ENCODE measurements at regions not wholly inside any gene's neighbourhood (a gene's known extent, or its start where the extent isn't known, plus 50 kb on each side); places are given as distances from the start of the nearest gene placed in this dataset.

DNA sequence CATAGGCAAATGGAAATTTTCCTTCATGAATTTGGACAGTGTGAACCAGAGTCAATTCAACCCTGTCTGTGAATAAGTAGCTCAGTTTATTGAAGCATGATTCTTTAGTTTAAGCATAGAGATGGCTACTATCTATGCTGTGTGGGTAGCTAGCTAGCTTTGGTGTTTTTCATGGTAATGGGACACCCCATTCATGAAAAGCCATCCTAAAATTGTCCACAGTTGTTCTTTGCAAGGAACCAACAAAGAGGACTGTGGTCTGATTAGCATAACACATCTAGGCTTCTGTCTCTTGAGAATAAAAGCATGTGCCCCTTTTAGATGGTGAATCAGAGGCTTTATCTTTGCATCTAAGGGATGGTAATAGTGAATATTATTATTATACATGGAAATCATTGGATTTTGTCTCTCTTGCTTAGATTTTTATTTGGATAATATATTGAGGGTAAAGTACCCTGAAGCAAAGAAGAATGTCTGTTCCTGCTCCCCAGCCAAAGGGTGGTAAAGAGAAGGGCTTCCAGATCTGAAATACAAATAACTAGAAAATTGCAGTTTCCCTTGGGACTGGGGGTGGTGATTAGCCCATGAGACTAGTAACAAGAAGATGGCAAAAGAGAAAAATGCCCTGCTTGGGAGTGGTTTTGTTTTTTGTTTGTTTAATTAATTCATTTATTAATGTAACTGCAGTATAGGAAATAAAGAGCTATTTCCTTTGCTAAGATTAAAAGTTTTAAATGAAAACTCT, 624.2 kb upstream of the ZNF608 start (continued):
- TF ChIP-seq, protein P1, sequence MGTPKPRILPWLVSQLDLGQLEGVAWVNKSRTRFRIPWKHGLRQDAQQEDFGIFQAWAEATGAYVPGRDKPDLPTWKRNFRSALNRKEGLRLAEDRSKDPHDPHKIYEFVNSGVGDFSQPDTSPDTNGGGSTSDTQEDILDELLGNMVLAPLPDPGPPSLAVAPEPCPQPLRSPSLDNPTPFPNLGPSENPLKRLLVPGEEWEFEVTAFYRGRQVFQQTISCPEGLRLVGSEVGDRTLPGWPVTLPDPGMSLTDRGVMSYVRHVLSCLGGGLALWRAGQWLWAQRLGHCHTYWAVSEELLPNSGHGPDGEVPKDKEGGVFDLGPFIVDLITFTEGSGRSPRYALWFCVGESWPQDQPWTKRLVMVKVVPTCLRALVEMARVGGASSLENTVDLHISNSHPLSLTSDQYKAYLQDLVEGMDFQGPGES (IDR thresholded peaks at IDR 0.05): no peak
- TF ChIP-seq KAT2A (conservative IDR thresholded peaks at IDR 0.05; ENCODE audit: control insufficient read depth, low read depth, low read length): no peak

DNA sequence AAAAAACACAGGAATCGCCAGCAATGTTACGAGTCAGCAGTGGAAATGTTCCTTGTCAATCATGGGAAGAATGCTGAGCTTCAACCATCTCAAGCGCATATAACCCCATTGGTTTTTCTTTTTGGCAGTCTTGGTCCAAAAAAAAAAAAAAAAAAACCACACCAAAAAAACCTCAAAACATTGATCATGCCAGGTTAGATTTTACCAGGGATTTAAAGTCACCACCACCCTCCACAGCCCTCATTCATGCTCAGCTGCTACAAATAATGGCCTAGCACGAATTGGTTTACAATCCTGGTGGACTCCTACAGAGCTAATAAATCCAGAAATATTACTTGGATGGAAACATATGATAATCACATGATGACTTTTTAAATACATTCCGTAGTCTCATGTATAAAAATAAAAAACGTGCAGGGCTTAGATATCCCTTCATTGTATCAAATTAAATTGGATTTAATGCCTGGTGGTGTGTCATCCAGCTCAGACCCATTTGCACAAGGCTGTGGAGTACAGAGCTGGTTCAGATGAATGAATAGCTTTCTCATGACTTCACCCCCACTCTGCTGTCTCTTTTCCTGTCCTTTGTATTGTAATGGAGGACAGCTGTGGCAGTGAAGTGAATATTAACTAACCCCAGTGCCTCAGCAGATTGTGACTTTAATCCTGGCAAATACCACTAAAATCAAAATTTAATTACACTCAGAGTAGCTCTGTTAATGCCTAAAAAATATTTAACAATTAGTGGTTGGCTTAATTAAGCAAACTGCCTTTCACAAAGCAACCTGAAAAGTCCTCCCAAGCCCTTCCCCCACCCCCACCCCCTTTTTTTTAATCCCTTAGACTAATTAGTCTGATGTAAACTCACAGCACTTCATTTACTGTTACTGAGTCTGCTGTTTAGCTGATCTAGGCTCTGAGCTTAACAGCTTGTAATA, 626.5 kb upstream of the ZNF608 start:
- H3K27ac ChIP-seq (ENCODE audit: control insufficient read depth, insufficient read depth): no peak overlapping the region
- WGBS (ENCODE audit: insufficient coverage, insufficient replicate concordance, low lambda C conversion rate, missing lambda C conversion rate): 33% methylated on average over 6 of the region's 6 CpGs
- no peak overlapping the region for H3K4me3 ChIP-seq
- H3K9ac ChIP-seq (ENCODE audit: control insufficient read depth, insufficient read depth, low read length): no peak overlapping the region
- H4K20me1 ChIP-seq (ENCODE audit: control insufficient read depth, insufficient read depth): no peaks in the 10 kb centered on the region
- H3K27me3 ChIP-seq (replicated peaks in 1 of 2; ENCODE audit: control insufficient read depth in 2 of 2, insufficient read depth in 2 of 2, low read length in 1 of 2): no peaks in the 10 kb centered on the region
- POLR2A ChIA-PET: no interaction called here
- BruUV-seq (replicated peaks): no TSS peak
- no peaks in the 10 kb centered on the region for H3K4me1 ChIP-seq (ENCODE audit: control insufficient read depth, insufficient read depth, low read length)
- no peak for ATAC-seq
- TF ChIP-seq PML (IDR thresholded peaks at IDR 0.05; ENCODE audit: low read length) (no peak), CREM (IDR thresholded peaks at IDR 0.05; ENCODE audit: low read depth) (no peak)
- TF ChIP-seq, protein P2, sequence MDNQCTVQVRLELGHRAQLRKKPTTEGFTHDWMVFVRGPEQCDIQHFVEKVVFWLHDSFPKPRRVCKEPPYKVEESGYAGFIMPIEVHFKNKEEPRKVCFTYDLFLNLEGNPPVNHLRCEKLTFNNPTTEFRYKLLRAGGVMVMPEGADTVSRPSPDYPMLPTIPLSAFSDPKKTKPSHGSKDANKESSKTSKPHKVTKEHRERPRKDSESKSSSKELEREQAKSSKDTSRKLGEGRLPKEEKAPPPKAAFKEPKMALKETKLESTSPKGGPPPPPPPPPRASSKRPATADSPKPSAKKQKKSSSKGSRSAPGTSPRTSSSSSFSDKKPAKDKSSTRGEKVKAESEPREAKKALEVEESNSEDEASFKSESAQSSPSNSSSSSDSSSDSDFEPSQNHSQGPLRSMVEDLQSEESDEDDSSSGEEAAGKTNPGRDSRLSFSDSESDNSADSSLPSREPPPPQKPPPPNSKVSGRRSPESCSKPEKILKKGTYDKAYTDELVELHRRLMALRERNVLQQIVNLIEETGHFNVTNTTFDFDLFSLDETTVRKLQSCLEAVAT (IDR thresholded peaks at IDR 0.05): no peak
- TF ChIP-seq, protein P3, sequence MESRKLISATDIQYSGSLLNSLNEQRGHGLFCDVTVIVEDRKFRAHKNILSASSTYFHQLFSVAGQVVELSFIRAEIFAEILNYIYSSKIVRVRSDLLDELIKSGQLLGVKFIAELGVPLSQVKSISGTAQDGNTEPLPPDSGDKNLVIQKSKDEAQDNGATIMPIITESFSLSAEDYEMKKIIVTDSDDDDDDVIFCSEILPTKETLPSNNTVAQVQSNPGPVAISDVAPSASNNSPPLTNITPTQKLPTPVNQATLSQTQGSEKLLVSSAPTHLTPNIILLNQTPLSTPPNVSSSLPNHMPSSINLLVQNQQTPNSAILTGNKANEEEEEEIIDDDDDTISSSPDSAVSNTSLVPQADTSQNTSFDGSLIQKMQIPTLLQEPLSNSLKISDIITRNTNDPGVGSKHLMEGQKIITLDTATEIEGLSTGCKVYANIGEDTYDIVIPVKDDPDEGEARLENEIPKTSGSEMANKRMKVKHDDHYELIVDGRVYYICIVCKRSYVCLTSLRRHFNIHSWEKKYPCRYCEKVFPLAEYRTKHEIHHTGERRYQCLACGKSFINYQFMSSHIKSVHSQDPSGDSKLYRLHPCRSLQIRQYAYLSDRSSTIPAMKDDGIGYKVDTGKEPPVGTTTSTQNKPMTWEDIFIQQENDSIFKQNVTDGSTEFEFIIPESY (IDR thresholded peaks at IDR 0.05): no peak
- TF ChIP-seq, protein P4, sequence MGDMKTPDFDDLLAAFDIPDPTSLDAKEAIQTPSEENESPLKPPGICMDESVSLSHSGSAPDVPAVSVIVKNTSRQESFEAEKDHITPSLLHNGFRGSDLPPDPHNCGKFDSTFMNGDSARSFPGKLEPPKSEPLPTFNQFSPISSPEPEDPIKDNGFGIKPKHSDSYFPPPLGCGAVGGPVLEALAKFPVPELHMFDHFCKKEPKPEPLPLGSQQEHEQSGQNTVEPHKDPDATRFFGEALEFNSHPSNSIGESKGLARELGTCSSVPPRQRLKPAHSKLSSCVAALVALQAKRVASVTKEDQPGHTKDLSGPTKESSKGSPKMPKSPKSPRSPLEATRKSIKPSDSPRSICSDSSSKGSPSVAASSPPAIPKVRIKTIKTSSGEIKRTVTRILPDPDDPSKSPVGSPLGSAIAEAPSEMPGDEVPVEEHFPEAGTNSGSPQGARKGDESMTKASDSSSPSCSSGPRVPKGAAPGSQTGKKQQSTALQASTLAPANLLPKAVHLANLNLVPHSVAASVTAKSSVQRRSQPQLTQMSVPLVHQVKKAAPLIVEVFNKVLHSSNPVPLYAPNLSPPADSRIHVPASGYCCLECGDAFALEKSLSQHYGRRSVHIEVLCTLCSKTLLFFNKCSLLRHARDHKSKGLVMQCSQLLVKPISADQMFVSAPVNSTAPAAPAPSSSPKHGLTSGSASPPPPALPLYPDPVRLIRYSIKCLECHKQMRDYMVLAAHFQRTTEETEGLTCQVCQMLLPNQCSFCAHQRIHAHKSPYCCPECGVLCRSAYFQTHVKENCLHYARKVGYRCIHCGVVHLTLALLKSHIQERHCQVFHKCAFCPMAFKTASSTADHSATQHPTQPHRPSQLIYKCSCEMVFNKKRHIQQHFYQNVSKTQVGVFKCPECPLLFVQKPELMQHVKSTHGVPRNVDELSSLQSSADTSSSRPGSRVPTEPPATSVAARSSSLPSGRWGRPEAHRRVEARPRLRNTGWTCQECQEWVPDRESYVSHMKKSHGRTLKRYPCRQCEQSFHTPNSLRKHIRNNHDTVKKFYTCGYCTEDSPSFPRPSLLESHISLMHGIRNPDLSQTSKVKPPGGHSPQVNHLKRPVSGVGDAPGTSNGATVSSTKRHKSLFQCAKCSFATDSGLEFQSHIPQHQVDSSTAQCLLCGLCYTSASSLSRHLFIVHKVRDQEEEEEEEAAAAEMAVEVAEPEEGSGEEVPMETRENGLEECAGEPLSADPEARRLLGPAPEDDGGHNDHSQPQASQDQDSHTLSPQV (IDR thresholded peaks at IDR 0.05): no peak
- TF ChIP-seq, protein P5, sequence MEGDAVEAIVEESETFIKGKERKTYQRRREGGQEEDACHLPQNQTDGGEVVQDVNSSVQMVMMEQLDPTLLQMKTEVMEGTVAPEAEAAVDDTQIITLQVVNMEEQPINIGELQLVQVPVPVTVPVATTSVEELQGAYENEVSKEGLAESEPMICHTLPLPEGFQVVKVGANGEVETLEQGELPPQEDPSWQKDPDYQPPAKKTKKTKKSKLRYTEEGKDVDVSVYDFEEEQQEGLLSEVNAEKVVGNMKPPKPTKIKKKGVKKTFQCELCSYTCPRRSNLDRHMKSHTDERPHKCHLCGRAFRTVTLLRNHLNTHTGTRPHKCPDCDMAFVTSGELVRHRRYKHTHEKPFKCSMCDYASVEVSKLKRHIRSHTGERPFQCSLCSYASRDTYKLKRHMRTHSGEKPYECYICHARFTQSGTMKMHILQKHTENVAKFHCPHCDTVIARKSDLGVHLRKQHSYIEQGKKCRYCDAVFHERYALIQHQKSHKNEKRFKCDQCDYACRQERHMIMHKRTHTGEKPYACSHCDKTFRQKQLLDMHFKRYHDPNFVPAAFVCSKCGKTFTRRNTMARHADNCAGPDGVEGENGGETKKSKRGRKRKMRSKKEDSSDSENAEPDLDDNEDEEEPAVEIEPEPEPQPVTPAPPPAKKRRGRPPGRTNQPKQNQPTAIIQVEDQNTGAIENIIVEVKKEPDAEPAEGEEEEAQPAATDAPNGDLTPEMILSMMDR (IDR thresholded peaks at IDR 0.05 in 2 of 3, conservative IDR thresholded peaks at IDR 0.05 in 1 of 3; ENCODE audit: control insufficient read depth in 2 of 3, extremely low read depth in 1 of 3, insufficient read depth in 1 of 3, low read depth in 3 of 3, low read length in 3 of 3): no peak
- in situ Hi-C loops (cut with MboI): no loop called here
- intact Hi-C loops (cut with micrococcal nuclease; ENCODE audit: unreplicated experiment): no loop called here
- no peaks in the 10 kb centered on the region for H3K79me2 ChIP-seq (ENCODE audit: control insufficient read depth, insufficient read depth, low read length)
- H3K36me3 ChIP-seq (ENCODE audit: control insufficient read depth in 2 of 2, insufficient read depth in 2 of 2, low read length in 1 of 2): no peaks in the 10 kb centered on the region
- CTCF ChIA-PET: interaction anchor here (1.0 kb wide), 1 partner anchor 18 kb away, joined by 3 read pairs; no protein-coding TSS in a partner anchor
- H3K9me3 ChIP-seq (replicated peaks; ENCODE audit: control insufficient read depth, insufficient read depth, low read length): no peaks in the 10 kb centered on the region; the same call in 2 of the 3 replicates
- no peak for FAIRE-seq
- RAD21 ChIA-PET (ENCODE audit: unreplicated experiment): interaction anchor here (0.6 to 0.7 kb wide), 2 partner anchors 446 to 599 kb away, joined by 5 read pairs; no protein-coding TSS in a partner anchor
- SMC1A ChIA-PET (ENCODE audit: uncharacterized antibody, unreplicated experiment): interaction anchor here (0.7 to 1.4 kb wide), 3 partner anchors 23 to 134 kb away, joined by 3 to 4 read pairs (median 4); no protein-coding TSS in a partner anchor
- H3K4me2 ChIP-seq (ENCODE audit: control insufficient read depth, insufficient read depth): no peak overlapping the region
- DNase-seq (ENCODE audit: low read depth, low spot score): no peak
- H2AFZ ChIP-seq (ENCODE audit: control insufficient read depth, low read depth, low read length): no peak overlapping the region

All from GM12878 (cell line).